ENCODE measurements at regions not wholly inside any gene's neighbourhood (a gene's known extent, or its start where the extent isn't known, plus 50 kb on each side); places are given as distances from the start of the nearest gene placed in this dataset.

DNA sequence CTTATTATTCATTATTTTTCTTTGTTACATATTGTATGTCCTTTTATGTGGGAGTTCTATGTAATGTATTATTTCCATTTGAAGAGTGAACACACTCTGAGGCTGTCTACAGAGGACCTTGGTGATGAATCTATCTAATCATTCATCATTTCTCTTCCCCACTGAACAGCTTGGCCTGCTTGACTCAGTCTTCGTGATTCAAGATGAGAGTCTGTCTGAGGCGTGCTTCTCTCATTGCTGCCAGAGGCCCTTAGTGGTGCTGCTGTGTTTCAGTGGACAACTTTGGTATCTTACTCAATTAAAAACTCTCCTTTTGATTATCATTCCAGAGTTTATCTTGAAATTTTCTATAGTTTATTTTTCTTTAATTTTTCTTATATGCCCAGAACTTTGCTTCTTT, 318.1 kb upstream of the DAB2 start:
- no peaks in the 10 kb centered on the region for H3K27me3 Mint-ChIP-seq (ENCODE audit: low read depth)
- H3K27ac Mint-ChIP-seq (ENCODE audit: unreplicated experiment): no peak overlapping the region
- H3K4me3 Mint-ChIP-seq (ENCODE audit: unreplicated experiment): no peak overlapping the region
- no peaks in the 10 kb centered on the region for H3K36me3 Mint-ChIP-seq (ENCODE audit: low read depth)
- no peaks in the 10 kb centered on the region for H3K9me3 Mint-ChIP-seq (ENCODE audit: low read depth)
- peaks cover 5% of the 10 kb centered on the region for H3K4me1 Mint-ChIP-seq (ENCODE audit: low read depth)
- no peak for DNase-seq (ENCODE audit: low spot score)
- TF ChIP-seq CTCF (IDR thresholded peaks at IDR 0.05): no peak

DNA sequence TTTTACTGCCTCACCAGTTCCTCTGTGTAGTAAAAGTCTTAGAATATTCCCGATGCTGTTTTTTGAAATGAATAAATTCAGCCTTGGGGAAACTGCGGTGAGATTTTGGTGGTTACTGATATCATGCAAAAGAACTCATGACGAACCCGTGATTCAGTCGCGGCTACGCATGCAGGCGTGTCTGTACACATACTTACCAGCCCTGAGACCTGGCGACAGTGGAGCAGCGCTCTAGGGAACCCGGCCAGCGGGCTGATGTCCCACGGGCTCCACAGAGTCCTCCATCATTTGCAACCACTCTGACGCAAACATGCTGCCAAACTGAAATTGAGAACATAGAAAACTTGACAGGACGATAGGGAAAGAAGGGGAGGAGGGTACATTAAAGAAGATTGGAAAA, 315.6 kb upstream of the DAB2 start:
- Mint-ChIP-seq H3K27ac (ENCODE audit: unreplicated experiment) (no peak overlapping the region), H3K4me3 (ENCODE audit: unreplicated experiment) (no peak overlapping the region), H3K4me1 (ENCODE audit: low read depth) (peaks cover 5% of the 10 kb centered on the region), H3K36me3 (ENCODE audit: low read depth) (no peaks in the 10 kb centered on the region), H3K27me3 (ENCODE audit: low read depth) (no peaks in the 10 kb centered on the region), H3K9me3 (ENCODE audit: low read depth) (no peaks in the 10 kb centered on the region)
- TF ChIP-seq CTCF (IDR thresholded peaks at IDR 0.05): no peak
- DNase-seq (ENCODE audit: low spot score): no peak

GRCh38 chr5:39732166-39732565, 307.4 kb upstream of the DAB2 start:
- no peak for DNase-seq (ENCODE audit: low spot score)
- no peak for TF ChIP-seq CTCF (IDR thresholded peaks at IDR 0.05)
- H3K27ac Mint-ChIP-seq (ENCODE audit: unreplicated experiment): no peak overlapping the region
- H3K4me3 Mint-ChIP-seq (ENCODE audit: unreplicated experiment): no peak overlapping the region
- H3K36me3 Mint-ChIP-seq (ENCODE audit: low read depth): no peaks in the 10 kb centered on the region
- no peaks in the 10 kb centered on the region for H3K27me3 Mint-ChIP-seq (ENCODE audit: low read depth)
- H3K4me1 Mint-ChIP-seq (ENCODE audit: low read depth): peaks cover 3% of the 10 kb centered on the region
- no peaks in the 10 kb centered on the region for H3K9me3 Mint-ChIP-seq (ENCODE audit: low read depth)

DNA sequence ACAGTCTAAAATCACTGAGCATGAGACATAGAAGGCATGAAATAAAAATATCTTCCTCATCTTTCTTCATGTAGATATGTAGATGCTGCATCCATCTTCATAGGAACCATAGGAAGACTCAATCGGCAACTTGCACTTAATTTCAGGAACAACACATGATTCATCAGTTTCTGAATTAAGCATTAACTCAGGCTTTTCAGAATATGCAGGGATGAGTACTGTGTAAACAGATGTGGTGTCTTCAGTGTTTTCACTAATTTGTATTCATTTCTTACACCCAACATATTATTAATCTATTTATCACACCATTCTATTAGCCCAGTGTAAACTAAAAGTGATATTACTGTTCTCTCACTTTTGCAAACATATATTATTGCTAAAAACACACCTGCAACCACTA, 305.9 kb upstream of the DAB2 start:
- TF ChIP-seq CTCF (IDR thresholded peaks at IDR 0.05): no peak
- H3K4me1 Mint-ChIP-seq (ENCODE audit: low read depth): peaks cover 3% of the 10 kb centered on the region
- H3K27me3 Mint-ChIP-seq (ENCODE audit: low read depth): no peaks in the 10 kb centered on the region
- no peak overlapping the region for H3K27ac Mint-ChIP-seq (ENCODE audit: unreplicated experiment)
- DNase-seq (ENCODE audit: low spot score): no peak
- no peaks in the 10 kb centered on the region for H3K36me3 Mint-ChIP-seq (ENCODE audit: low read depth)
- H3K4me3 Mint-ChIP-seq (ENCODE audit: unreplicated experiment): no peak overlapping the region
- H3K9me3 Mint-ChIP-seq (ENCODE audit: low read depth): no peaks in the 10 kb centered on the region

GRCh38 chr5:39730006-39730405, 305.2 kb upstream of the DAB2 start:
- TF ChIP-seq CTCF (IDR thresholded peaks at IDR 0.05): no peak
- Mint-ChIP-seq H3K27ac (ENCODE audit: unreplicated experiment) (no peak overlapping the region), H3K4me3 (ENCODE audit: unreplicated experiment) (no peak overlapping the region), H3K4me1 (ENCODE audit: low read depth) (peaks cover 3% of the 10 kb centered on the region), H3K9me3 (ENCODE audit: low read depth) (no peaks in the 10 kb centered on the region), H3K27me3 (ENCODE audit: low read depth) (no peaks in the 10 kb centered on the region), H3K36me3 (ENCODE audit: low read depth) (no peaks in the 10 kb centered on the region)
- DNase-seq (ENCODE audit: low spot score): no peak
